NCI-H2081 (cell line): ENCODE measurements at regions not wholly inside any gene's neighbourhood (a gene's known extent, or its start where the extent isn't known, plus 50 kb on each side); places are given as distances from the start of the nearest gene placed in this dataset.
"Not testable (repeated sequence)": the region's sequence is repeated elsewhere in the genome, so short reads cannot be mapped to it uniquely, and the experiment has no call there.

Source experiments
- DNase-seq, 2 experiments: peaks; one replicate each; lab custom pipeline; 2025; lab: John Stamatoyannopoulos, UW

- DNase-seq: not testable (repeated sequence)
Measured at GRCh38 chr16:29328528-29328927, 78.0 kb downstream of the NPIPB11 start.

GRCh38 chr16:29327631-29328408, 78.7 kb downstream of the NPIPB11 start:
- not testable (repeated sequence) for DNase-seq

GRCh38 chr16:29326164-29327125, 80.1 kb downstream of the NPIPB11 start:
- not testable (repeated sequence) for DNase-seq

- DNase-seq: not testable (repeated sequence)
Measured at GRCh38 chr16:29323725-29324124, 82.8 kb downstream of the NPIPB11 start.

- DNase-seq: no peak
Measured at GRCh38 chr16:29321585-29321984, 84.9 kb downstream of the NPIPB11 start.

GRCh38 chr16:29321000-29321393, 85.5 kb downstream of the NPIPB11 start:
- DNase-seq: no peak

- no peak for DNase-seq
Measured at GRCh38 chr16:29320274-29320999, 86.1 kb downstream of the NPIPB11 start.

GRCh38 chr16:29319726-29320125, 86.8 kb downstream of the NPIPB11 start:
- no peak for DNase-seq

GRCh38 chr16:29318561-29318968, 87.9 kb downstream of the NPIPB11 start:
- not testable (repeated sequence) for DNase-seq

- DNase-seq: no peak
Measured at GRCh38 chr16:29318037-29318436, 88.5 kb downstream of the NPIPB11 start.

GRCh38 chr16:29317269-29317668, 89.2 kb downstream of the NPIPB11 start:
- DNase-seq: no peak

- no peak for DNase-seq
Measured at GRCh38 chr16:29316761-29317183, 89.7 kb downstream of the NPIPB11 start.

GRCh38 chr16:29315916-29316517, 90.5 kb downstream of the NPIPB11 start:
- DNase-seq: peak in 1 of 2 experiments; percentile 26

- no peak for DNase-seq
Measured at GRCh38 chr16:29315046-29315445, 91.5 kb downstream of the NPIPB11 start.

- no peak for DNase-seq
Measured at GRCh38 chr16:29314292-29314934, 92.1 kb downstream of the NPIPB11 start.

- DNase-seq: no peak
Measured at GRCh38 chr16:29313559-29314048, 92.9 kb downstream of the NPIPB11 start.

GRCh38 chr16:29312835-29313558, 93.5 kb downstream of the NPIPB11 start:
- DNase-seq: no peak

- DNase-seq: not testable (repeated sequence)
Measured at GRCh38 chr16:29312345-29312675, 94.2 kb downstream of the NPIPB11 start.

- DNase-seq: no peak
Measured at GRCh38 chr16:29311461-29312344, 94.8 kb downstream of the NPIPB11 start.
